ENCODE measurements at regions not wholly inside any gene's neighbourhood (a gene's known extent, or its start where the extent isn't known, plus 50 kb on each side); places are given as distances from the start of the nearest gene placed in this dataset.
"Not testable (repeated sequence)": the region's sequence is repeated elsewhere in the genome, so short reads cannot be mapped to it uniquely, and the experiment has no call there.

GRCh38 chr13:80527400-80527799 is 186.5 kb upstream of the SPRY2 start:
- TF ChIP-seq CTCF (IDR thresholded peaks at IDR 0.05; ENCODE audit: low read depth, low read length, missing control alignments): no peak
- DNase-seq: no peak
- in situ Hi-C loops (cut with HindIII; ENCODE audit: low pct_ligation_motif_present, low sequenced_read_pairs): no loop called here
- no peaks in the 10 kb centered on the region for H3K27me3 ChIP-seq (replicated peaks)
- H3K27ac ChIP-seq: no peak overlapping the region
- no peaks in the 10 kb centered on the region for H3K36me3 ChIP-seq (replicated peaks)
- no peak overlapping the region for H3K4me3 ChIP-seq (ENCODE audit: low read depth, low read length)

- no peak for TF ChIP-seq CTCF (IDR thresholded peaks at IDR 0.05; ENCODE audit: low read depth, low read length, missing control alignments)
- Histone ChIP-seq H3K4me3 (ENCODE audit: low read depth, low read length) (no peak overlapping the region), H3K27me3 (replicated peaks) (no peaks in the 10 kb centered on the region), H3K36me3 (replicated peaks) (no peaks in the 10 kb centered on the region), H3K27ac (no peak overlapping the region)
- DNase-seq: peak; percentile 53
- in situ Hi-C loops (cut with HindIII; ENCODE audit: low pct_ligation_motif_present, low sequenced_read_pairs): no loop called here
Measured at GRCh38 chr13:80524447-80525215, 183.7 kb upstream of the SPRY2 start.

- DNase-seq: no peak
- no peak overlapping the region for H3K27ac ChIP-seq
- no peaks in the 10 kb centered on the region for H3K27me3 ChIP-seq (replicated peaks)
- no peak overlapping the region for H3K4me3 ChIP-seq (ENCODE audit: low read depth, low read length)
- H3K36me3 ChIP-seq (replicated peaks): no peaks in the 10 kb centered on the region
- TF ChIP-seq CTCF (IDR thresholded peaks at IDR 0.05; ENCODE audit: low read depth, low read length, missing control alignments): no peak
- in situ Hi-C loops (cut with HindIII; ENCODE audit: low pct_ligation_motif_present, low sequenced_read_pairs): no loop called here
Measured at GRCh38 chr13:80523134-80523533, 182.2 kb upstream of the SPRY2 start.

- DNase-seq; in situ Hi-C loops (cut with HindIII; ENCODE audit: low pct_ligation_motif_present, low sequenced_read_pairs); H3K4me3 ChIP-seq (ENCODE audit: low read depth, low read length); H3K27ac ChIP-seq; H3K36me3 ChIP-seq (replicated peaks); H3K27me3 ChIP-seq (replicated peaks): not testable (repeated sequence)
Measured at GRCh38 chr13:80522463-80522862, 181.5 kb upstream of the SPRY2 start.

GRCh38 chr13:80516818-80517348 is 176.0 kb upstream of the SPRY2 start:
- H3K27ac ChIP-seq: no peak overlapping the region
- no peaks in the 10 kb centered on the region for H3K27me3 ChIP-seq (replicated peaks)
- H3K36me3 ChIP-seq (replicated peaks): no peaks in the 10 kb centered on the region
- in situ Hi-C loops (cut with HindIII; ENCODE audit: low pct_ligation_motif_present, low sequenced_read_pairs): no loop called here
- DNase-seq: no peak
- TF ChIP-seq CTCF (IDR thresholded peaks at IDR 0.05; ENCODE audit: low read depth, low read length, missing control alignments): no peak
- no peak overlapping the region for H3K4me3 ChIP-seq (ENCODE audit: low read depth, low read length)

GRCh38 chr13:80515296-80515695 is 174.4 kb upstream of the SPRY2 start:
- Histone ChIP-seq H3K27me3 (replicated peaks) (no peaks in the 10 kb centered on the region), H3K4me3 (ENCODE audit: low read depth, low read length) (no peak overlapping the region), H3K36me3 (replicated peaks) (no peaks in the 10 kb centered on the region), H3K27ac (no peak overlapping the region)
- in situ Hi-C loops (cut with HindIII; ENCODE audit: low pct_ligation_motif_present, low sequenced_read_pairs): no loop called here
- no peak for DNase-seq
- TF ChIP-seq CTCF (IDR thresholded peaks at IDR 0.05; ENCODE audit: low read depth, low read length, missing control alignments): no peak
